Muscle of leg (tissue), 3 donors: ENCODE measurements at regions not wholly inside any gene's neighbourhood (a gene's known extent, or its start where the extent isn't known, plus 50 kb on each side); places are given as distances from the start of the nearest gene placed in this dataset.
"Not testable (repeated sequence)": the region's sequence is repeated elsewhere in the genome, so short reads cannot be mapped to it uniquely, and the experiment has no call there.

Source experiments
- DNase-seq: peaks from one replicate; pipeline ENCODE4 v3.0.0; 2013
- H3K27ac ChIP-seq: one replicate; pipeline ENCODE4 v1.5.1; 2013; ENCODE audit warnings: mild to moderate bottlenecking, low read length, control low read depth
- H3K27me3 ChIP-seq: one replicate; pipeline ENCODE4 v1.6.1; 2013; ENCODE audit warnings: low read length; ENCODE audit not compliant: control insufficient read depth, insufficient read depth
- H3K36me3 ChIP-seq: one replicate; pipeline ENCODE4 v1.6.1; 2013; ENCODE audit warnings: low read length; ENCODE audit not compliant: control insufficient read depth, insufficient read depth
- H3K4me1 ChIP-seq: one replicate; pipeline ENCODE4 v1.6.1; 2013; ENCODE audit warnings: low read length; ENCODE audit not compliant: control insufficient read depth, insufficient read depth
- H3K4me3 ChIP-seq: one replicate; pipeline ENCODE4 v1.5.1; 2013; ENCODE audit warnings: low read length, control low read depth
- H3K9me3 ChIP-seq: replicated peaks from 2 replicates; pipeline ENCODE4 v1.6.1; 2013; ENCODE audit warnings: low read depth, low read length; ENCODE audit not compliant: control insufficient read depth
- WGBS: methylation state at CpG from one replicate; pipeline ENCODE4 v1.1.5; 2013; ENCODE audit warnings: missing lambda C conversion rate; ENCODE audit not compliant: insufficient coverage; 5-methylcytosine and 5-hydroxymethylcytosine counted together

GRCh38 chr20:29306390-29307072, 1950.9 kb upstream of the DEFB115 start:
- Histone ChIP-seq H3K4me1 (no peaks in the 10 kb centered on the region), H3K36me3 (no peaks in the 10 kb centered on the region), H3K9me3 (peaks cover 19% of the 10 kb centered on the region), H3K27ac (no peak overlapping the region), H3K4me3 (no peak overlapping the region), H3K27me3 (no peaks in the 10 kb centered on the region)
- no peak for DNase-seq
- WGBS, result 75% methylated on average over 19 of the region's 21 CpGs

GRCh38 chr20:29307484-29307883, 1950.0 kb upstream of the DEFB115 start:
- H3K9me3 ChIP-seq, result peaks cover 15% of the 10 kb centered on the region
- not testable (repeated sequence) for H3K4me1 ChIP-seq, DNase-seq, H3K36me3 ChIP-seq, H3K27me3 ChIP-seq, H3K4me3 ChIP-seq, H3K27ac ChIP-seq
- 88% methylated on average over 12 of the region's 17 CpGs for WGBS

GRCh38 chr20:29308956-29309355, 1948.5 kb upstream of the DEFB115 start:
- H3K36me3 ChIP-seq, H3K4me3 ChIP-seq, H3K27ac ChIP-seq, DNase-seq, H3K27me3 ChIP-seq, H3K4me1 ChIP-seq: not testable (repeated sequence)
- H3K9me3 ChIP-seq, result peaks cover 15% of the 10 kb centered on the region

- not testable (repeated sequence) for H3K4me1 ChIP-seq, H3K27ac ChIP-seq, H3K4me3 ChIP-seq, DNase-seq, H3K36me3 ChIP-seq, H3K27me3 ChIP-seq
- peaks cover 15% of the 10 kb centered on the region for H3K9me3 ChIP-seq
- 81% methylated on average over 13 of the region's 17 CpGs for WGBS
Measured at GRCh38 chr20:29309481-29309880, 1948.0 kb upstream of the DEFB115 start.

GRCh38 chr20:29311046-29311445, 1946.4 kb upstream of the DEFB115 start:
- not testable (repeated sequence) for H3K36me3 ChIP-seq, DNase-seq, H3K27ac ChIP-seq, H3K4me1 ChIP-seq, H3K4me3 ChIP-seq, H3K27me3 ChIP-seq
- no CpG with 5 or more reads among the region's 16 CpGs for WGBS
- peaks cover 15% of the 10 kb centered on the region for H3K9me3 ChIP-seq

GRCh38 chr20:29312679-29313078, 1944.8 kb upstream of the DEFB115 start:
- H3K4me3 ChIP-seq, H3K27ac ChIP-seq, H3K4me1 ChIP-seq, DNase-seq, H3K27me3 ChIP-seq, H3K9me3 ChIP-seq, H3K36me3 ChIP-seq: not testable (repeated sequence)
- WGBS, result 33% methylated on average over 3 of the region's 8 CpGs

- Histone ChIP-seq H3K9me3 (peaks cover 8% of the 10 kb centered on the region), H3K27me3 (no peaks in the 10 kb centered on the region), H3K4me1 (no peaks in the 10 kb centered on the region), H3K4me3 (no peak overlapping the region), H3K36me3 (no peaks in the 10 kb centered on the region), H3K27ac (no peak overlapping the region)
- DNase-seq, result no peak
- WGBS, result 92% methylated on average over 9 of the region's 18 CpGs
Measured at GRCh38 chr20:29313481-29313880, 1944.0 kb upstream of the DEFB115 start.

GRCh38 chr20:29314294-29314693, 1943.2 kb upstream of the DEFB115 start:
- Histone ChIP-seq H3K27ac (no peak overlapping the region), H3K36me3 (no peaks in the 10 kb centered on the region), H3K4me1 (no peaks in the 10 kb centered on the region), H3K9me3 (peaks cover 15% of the 10 kb centered on the region), H3K27me3 (no peaks in the 10 kb centered on the region), H3K4me3 (no peak overlapping the region)
- no CpG with 5 or more reads among the region's 6 CpGs for WGBS
- no peak for DNase-seq

GRCh38 chr20:29318871-29319461, 1938.5 kb upstream of the DEFB115 start:
- H3K27ac ChIP-seq, result no peak overlapping the region
- no peak overlapping the region for H3K4me3 ChIP-seq
- DNase-seq, result no peak

GRCh38 chr20:29319725-29320124, 1937.7 kb upstream of the DEFB115 start:
- no peak for DNase-seq

More at GRCh38 chr20:29318871-29319461, 1938.5 kb upstream of the DEFB115 start:
- no peaks in the 10 kb centered on the region for H3K4me1 ChIP-seq
- peaks cover 13% of the 10 kb centered on the region for H3K9me3 ChIP-seq
- 69% methylated on average over 37 of the region's 37 CpGs for WGBS
- no peaks in the 10 kb centered on the region for H3K27me3 ChIP-seq
- no peaks in the 10 kb centered on the region for H3K36me3 ChIP-seq

More at GRCh38 chr20:29319725-29320124, 1937.7 kb upstream of the DEFB115 start:
- Histone ChIP-seq H3K4me1 (no peaks in the 10 kb centered on the region), H3K27me3 (no peaks in the 10 kb centered on the region), H3K27ac (no peak overlapping the region), H3K4me3 (no peak overlapping the region), H3K9me3 (peaks cover 18% of the 10 kb centered on the region), H3K36me3 (no peaks in the 10 kb centered on the region)
- 57% methylated on average over 23 of the region's 23 CpGs for WGBS
